AG04449 (cell line): ENCODE measurements at regions not wholly inside any gene's neighbourhood (a gene's known extent, or its start where the extent isn't known, plus 50 kb on each side); places are given as distances from the start of the nearest gene placed in this dataset.

Source experiments
- CTCF ChIA-PET: fragments of 350-600 bp; formaldehyde crosslinking; extraction: SDS; loops from one replicate; lab custom pipeline; 2021; ENCODE audit warnings: antibody characterized with exemption; lab: Yijun Ruan, JAX
- POLR2A ChIA-PET: fragments of 400-600, 350-600 bp; formaldehyde crosslinking; extraction: SDS; loops from one replicate; lab custom pipeline; 2020; ENCODE audit warnings: antibody characterized with exemption, inconsistent platforms; lab: Yijun Ruan, JAX
- DNase-seq: peaks from one replicate; pipeline ENCODE4 v3.0.0-alpha.2; 2010; ENCODE audit warnings: low read depth, low spot score
- H3K4me3 ChIP-seq: 2 replicates; pipeline ENCODE4 v1.5.1; 2011; ENCODE audit warnings: low read depth, mild to moderate bottlenecking, control low read depth, low read length
- CTCF ChIP-seq: IDR thresholded peaks from one replicate; pipeline ENCODE4 v1.5.1; 2011; ENCODE audit warnings: mild to moderate bottlenecking, moderate library complexity, low read length, control low read depth, inconsistent platforms; ENCODE audit not compliant: insufficient read depth; ENCODE audit errors: missing control alignments

- no peak for DNase-seq
- TF ChIP-seq CTCF = no peak
- POLR2A ChIA-PET = no interaction called here
- H3K4me3 ChIP-seq = no peak overlapping the region
- CTCF ChIA-PET = no interaction called here
These were observed 231.2 kb upstream of the TPRG1 start for GRCh38 chr3:188940573-188940932.

- no peak for TF ChIP-seq CTCF
- POLR2A ChIA-PET = no interaction called here
- CTCF ChIA-PET = interaction anchor here (5.0 kb wide), 1 partner anchor 13 kb away, joined by 30 read pairs; no protein-coding TSS in a partner anchor
- DNase-seq = no peak
- H3K4me3 ChIP-seq = no peak overlapping the region
These were observed 230.7 kb upstream of the TPRG1 start for GRCh38 chr3:188941103-188941502.

GRCh38 chr3:188942191-188942590 is 229.6 kb upstream of the TPRG1 start:
- no peak for TF ChIP-seq CTCF
- ChIA-PET POLR2A (no interaction called here), CTCF (interaction anchor here (5.0 kb wide), 1 partner anchor 12 kb away, joined by 30 read pairs; no protein-coding TSS in a partner anchor)
- DNase-seq = no peak
- no peak overlapping the region for H3K4me3 ChIP-seq

- POLR2A ChIA-PET = no interaction called here
- no peak overlapping the region for H3K4me3 ChIP-seq
- no peak for TF ChIP-seq CTCF
- CTCF ChIA-PET = interaction anchor here (1.3 to 5.0 kb wide), 3 partner anchors 11 to 1203 kb away, joined by 4 to 30 read pairs (median 12); no protein-coding TSS in a partner anchor
- no peak for DNase-seq
These were observed 228.2 kb upstream of the TPRG1 start for GRCh38 chr3:188943591-188943990.

DNA sequence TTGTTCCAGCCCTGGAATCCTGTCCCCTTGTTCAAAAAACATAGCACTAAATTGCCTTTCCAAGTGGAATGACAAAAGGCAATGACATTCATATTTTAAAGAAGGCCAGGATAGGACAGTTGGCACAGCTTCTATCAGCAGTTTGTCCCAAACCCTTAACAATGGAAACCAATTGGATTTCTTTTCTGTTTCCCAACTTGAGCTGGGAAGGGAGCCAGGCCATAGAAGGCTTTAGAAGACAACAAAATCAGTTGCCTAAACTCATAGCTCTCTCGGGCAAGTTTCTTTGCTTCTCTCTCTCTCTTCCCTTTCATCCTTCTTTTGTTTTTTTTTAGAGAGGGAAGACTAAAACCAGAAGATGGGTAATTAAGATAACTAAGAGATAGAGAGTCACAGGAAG is 227.7 kb upstream of the TPRG1 start:
- DNase-seq = no peak
- CTCF ChIA-PET = interaction anchor here (1.3 to 5.0 kb wide), 3 partner anchors 10 to 1203 kb away, joined by 4 to 30 read pairs (median 12); no protein-coding TSS in a partner anchor
- no peak overlapping the region for H3K4me3 ChIP-seq
- no peak for TF ChIP-seq CTCF
- POLR2A ChIA-PET = interaction anchor here (1.1 kb wide), 1 partner anchor 14 kb away, joined by 3 read pairs; no protein-coding TSS in a partner anchor

DNA sequence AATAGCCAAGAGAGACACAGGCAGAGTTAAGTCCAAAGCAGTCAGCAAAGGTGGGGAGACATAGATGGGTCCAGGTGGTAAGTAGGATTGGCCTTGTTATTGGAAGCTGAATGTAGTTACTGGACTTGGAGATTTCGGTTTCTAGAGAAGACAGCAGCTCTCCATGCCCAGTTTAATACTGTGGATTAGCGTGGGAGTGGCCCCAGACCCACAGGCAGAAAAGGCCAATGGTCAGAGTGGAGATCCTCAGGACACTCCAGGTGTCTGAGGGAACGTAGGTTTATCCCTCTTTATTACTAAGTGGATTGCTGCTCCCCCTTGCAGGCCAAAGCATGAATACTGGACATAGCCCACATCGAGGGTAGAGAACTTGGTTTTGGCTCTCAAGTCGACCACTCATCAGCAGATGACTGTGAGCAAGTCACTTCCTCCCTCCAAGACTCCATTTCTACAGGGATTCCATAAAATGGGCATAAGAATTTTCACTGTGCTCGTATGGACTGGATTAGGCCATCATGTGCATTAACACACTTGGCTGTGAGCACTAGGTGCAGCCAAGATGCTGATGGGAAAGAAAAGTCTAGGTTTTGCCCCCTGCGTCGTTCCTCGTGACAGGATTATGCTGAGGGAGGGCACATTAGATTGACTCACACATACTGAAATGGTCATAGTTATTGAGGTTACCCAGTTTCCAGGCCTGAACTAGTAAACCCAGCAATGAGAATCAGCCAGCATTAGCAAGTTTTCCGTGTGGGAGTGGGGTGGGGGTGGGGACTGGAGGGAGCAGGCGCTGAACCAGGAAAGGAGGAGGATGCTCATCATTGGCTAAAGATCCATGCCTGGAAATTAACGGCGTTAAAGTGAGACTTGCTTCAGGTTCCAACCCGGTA is 225.2 kb upstream of the TPRG1 start:
- ChIA-PET POLR2A (no interaction called here), CTCF (interaction anchor here (1.4 to 18.2 kb wide), 2 partner anchors 12 to 1210 kb away, joined by 3 to 322 read pairs; no protein-coding TSS in a partner anchor)
- no peak for TF ChIP-seq CTCF
- no peak for DNase-seq
- H3K4me3 ChIP-seq = no peak overlapping the region
